IMR-90 (cell line): ENCODE measurements at regions not wholly inside any gene's neighbourhood (a gene's known extent, or its start where the extent isn't known, plus 50 kb on each side); places are given as distances from the start of the nearest gene placed in this dataset.

Source experiments
- ATAC-seq: fragments of 200-7000 bp; cut with Tn5 transposase; 2 replicates; pipeline ENCODE4 v1.9.1; 2020; ENCODE audit warnings: low read depth, mild to moderate bottlenecking, moderate library complexity
- BruUV-seq: library from RNA; stranded (reverse); fragments of 400-500 nt; replicated peaks from 2 replicates; lab custom pipeline; 2021; lab: Mats Ljungman, UMichigan
- CTCF ChIA-PET: fragments of 300-600 bp; formaldehyde crosslinking; extraction: SDS; loops from one replicate; lab custom pipeline; 2021; ENCODE audit warnings: antibody characterized with exemption; lab: Yijun Ruan, JAX
- POLR2A ChIA-PET: fragments of 300-600 bp; sonication (Branson Sonifier 250); formaldehyde crosslinking; loops from one replicate; lab custom pipeline; 2022; ENCODE audit warnings: antibody characterized with exemption; ENCODE audit not compliant: unreplicated experiment; lab: Charles Lee
- DNase-seq: peaks from one replicate; pipeline ENCODE4 v3.0.0; 2013
- H2AFZ ChIP-seq: replicated peaks from 2 replicates; pipeline ENCODE3; 2013; ENCODE audit warnings: low read length, mild to moderate bottlenecking; ENCODE audit not compliant: poor library complexity
- H2AK5ac ChIP-seq: 2 replicates; pipeline ENCODE4 v1.6.1; 2013; ENCODE audit warnings: low read depth, low read length, inconsistent platforms
- H2AK9ac ChIP-seq: replicated peaks from 2 replicates; pipeline ENCODE3; 2013; ENCODE audit warnings: mild to moderate bottlenecking, low read depth, low read length, moderate library complexity; ENCODE audit not compliant: poor library complexity
- H2BK120ac ChIP-seq: 2 replicates; pipeline ENCODE4 v1.6.1; 2013; ENCODE audit warnings: low read depth, low read length, inconsistent platforms
- H2BK15ac ChIP-seq: 3 replicates; pipeline ENCODE4 v1.6.1; 2013; ENCODE audit warnings: low read depth, low read length, inconsistent platforms
- H2BK20ac ChIP-seq: 2 replicates; pipeline ENCODE4 v1.6.1; 2013; ENCODE audit warnings: low read depth, mild to moderate bottlenecking, inconsistent platforms, low read length, moderate library complexity
- H2BK5ac ChIP-seq: 2 replicates; pipeline ENCODE4 v1.6.1; 2013; ENCODE audit warnings: mild to moderate bottlenecking, low read depth, low read length, inconsistent platforms; ENCODE audit not compliant: poor library complexity, severe bottlenecking
- H3K14ac ChIP-seq: replicated peaks from 2 replicates; pipeline ENCODE4 v1.6.1; 2013; ENCODE audit warnings: low read depth, low read length, inconsistent platforms
- H3K18ac ChIP-seq: 2 replicates; pipeline ENCODE4 v1.6.1; 2013; ENCODE audit warnings: low read depth, low read length, control low read depth
- H3K23ac ChIP-seq: 2 replicates; pipeline ENCODE4 v1.6.1; 2013; ENCODE audit warnings: low read depth, low read length, inconsistent platforms
- H3K27ac ChIP-seq: 2 replicates; pipeline ENCODE4 v1.5.1; 2013; ENCODE audit warnings: mild to moderate bottlenecking, control low read depth, low read length; ENCODE audit not compliant: insufficient read depth
- H3K27me3 ChIP-seq: 2 replicates; pipeline ENCODE4 v1.6.1; 2013; ENCODE audit warnings: low read length; ENCODE audit not compliant: control insufficient read depth, insufficient read depth
- H3K36me3 ChIP-seq: 2 replicates; pipeline ENCODE4 v1.6.1; 2013; ENCODE audit warnings: low read length, mixed read lengths; ENCODE audit not compliant: control insufficient read depth, insufficient read depth
- H3K4ac ChIP-seq: 2 replicates; pipeline ENCODE4 v1.6.1; 2013; ENCODE audit warnings: low read depth, low read length, inconsistent platforms
- H3K4me1 ChIP-seq: 2 replicates; pipeline ENCODE4 v1.6.1; 2013; ENCODE audit warnings: low read length, mixed read lengths; ENCODE audit not compliant: control insufficient read depth, insufficient read depth
- H3K4me2 ChIP-seq: 2 replicates; pipeline ENCODE4 v1.6.1; 2013; ENCODE audit warnings: low read depth, mild to moderate bottlenecking, control low read depth, low read length, moderate library complexity
- H3K4me3 ChIP-seq: 2 replicates; pipeline ENCODE4 v1.5.1; 2013; ENCODE audit warnings: low read depth, mild to moderate bottlenecking, control low read depth, low read length, moderate library complexity; ENCODE audit not compliant: insufficient read depth
- H3K56ac ChIP-seq: 2 replicates; pipeline ENCODE4 v1.6.1; 2013; ENCODE audit warnings: low read length, inconsistent platforms; ENCODE audit not compliant: insufficient read depth; ENCODE audit errors: extremely low read depth
- H3K79me1 ChIP-seq, 2 experiments: 2 replicates each; pipeline ENCODE4 v1.6.1; 2013; ENCODE audit warnings: low read length in 2 of 2, inconsistent platforms in 1 of 2, low read depth in 1 of 2
- H3K9ac ChIP-seq: 2 replicates; pipeline ENCODE4 v1.6.1; 2013; ENCODE audit warnings: low read depth, low read length, control low read depth
- H3K9me1 ChIP-seq: 2 replicates; pipeline ENCODE4 v1.6.1; 2013; ENCODE audit warnings: low read length, inconsistent platforms; ENCODE audit not compliant: insufficient read depth
- H3K9me3 ChIP-seq: 2 replicates; pipeline ENCODE4 v1.6.1; 2013; ENCODE audit warnings: low read length; ENCODE audit not compliant: control insufficient read depth, insufficient read depth
- H4K20me1 ChIP-seq: 2 replicates; pipeline ENCODE4 v1.6.1; 2013; ENCODE audit warnings: low read length, inconsistent platforms; ENCODE audit not compliant: insufficient read depth
- H4K5ac ChIP-seq: 2 replicates; pipeline ENCODE4 v1.6.1; 2013; ENCODE audit warnings: mild to moderate bottlenecking, low read depth, low read length, control low read depth
- H4K8ac ChIP-seq, 2 experiments: 2 replicates each; pipeline ENCODE4 v1.6.1; 2013; ENCODE audit warnings: low read depth in 2 of 2, low read length in 2 of 2, control low read depth in 1 of 2, inconsistent platforms in 1 of 2
- H4K91ac ChIP-seq: 2 replicates; pipeline ENCODE4 v1.6.1; 2013; ENCODE audit warnings: low read depth, low read length, inconsistent platforms; ENCODE audit not compliant: insufficient read depth
- BHLHE40 ChIP-seq: fragments of 150-350 bp; IDR thresholded peaks from 2 replicates; pipeline ENCODE4 v1.6.1; 2016; ENCODE audit warnings: mild to moderate bottlenecking, low read depth, low read length
- FOS ChIP-seq: fragments of 150-350 bp; IDR thresholded peaks from 2 replicates; pipeline ENCODE4 v1.6.1; 2016; ENCODE audit warnings: low read depth, low read length
- POLR2A ChIP-seq: IDR thresholded peaks from 2 replicates; pipeline ENCODE4 v1.6.1; 2012; ENCODE audit warnings: mild to moderate bottlenecking, low read depth, low read length
- RAD21 ChIP-seq: IDR thresholded peaks from 2 replicates; pipeline ENCODE4 v1.6.1; 2012; ENCODE audit warnings: low read length, improper control_type of control experiment
- RCOR1 ChIP-seq: IDR thresholded peaks from 2 replicates; pipeline ENCODE4 v1.6.1; 2012; ENCODE audit warnings: mild to moderate bottlenecking, low read length, improper control_type of control experiment; ENCODE audit not compliant: insufficient replicate concordance
- whole genome bisulfite sequencing, 2 experiments: methylation state at CpG; one replicate each; pipeline versions ENCODE4 v1.1.5 to v1.1.7; 2013; ENCODE audit warnings: missing lambda C conversion rate in 2 of 2; ENCODE audit not compliant: insufficient read length in 1 of 2; ENCODE audit errors: extremely low coverage in 2 of 2; 5-methylcytosine and 5-hydroxymethylcytosine counted together
- dilution Hi-C: fragments of 300-500 bp; cut with HindIII; formaldehyde crosslinking; loops from one replicate; pipeline ENCODE4 v1.14.3; 2018; ENCODE audit warnings: low sequenced_read_pairs; ENCODE audit not compliant: unreplicated experiment
- in situ Hi-C: fragments of 300-500 bp; cut with MboI; formaldehyde crosslinking; loops from 3 replicates; pipeline ENCODE4 v1.14.3; 2019; ENCODE audit warnings: low sequenced_read_pairs, inconsistent platforms, mixed read lengths
- intact Hi-C: fragments of 100-400 bp; cut with micrococcal nuclease; formaldehyde crosslinking; loops from 2 replicates; pipeline ENCODE4 v1.10.0; 2022
- TF ChIP-seq, protein P1 (sequence below): conservative IDR thresholded peaks from 2 replicates; pipeline ENCODE4 v1.5.1; 2012; ENCODE audit warnings: mild to moderate bottlenecking, low read depth, low read length, improper control_type of control experiment

DNA sequence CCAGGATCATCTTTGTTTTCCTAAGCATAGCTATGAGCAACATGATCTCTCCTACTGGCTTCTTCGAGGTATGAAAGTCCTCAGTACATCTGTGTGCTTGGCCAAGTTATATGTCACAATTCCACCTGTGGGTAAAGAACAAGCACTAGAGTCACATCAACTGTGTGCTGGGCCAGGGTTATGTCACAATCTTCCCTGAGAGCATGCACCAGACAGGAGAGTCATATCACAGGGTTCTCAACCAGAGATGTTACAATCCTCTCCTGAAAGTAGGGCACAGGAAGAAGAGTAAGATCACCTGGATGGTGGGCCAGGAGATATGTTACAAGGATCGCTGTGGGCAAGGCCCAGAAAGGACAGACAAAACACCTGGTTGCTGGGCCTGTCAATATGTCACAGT lies 143.7 kb downstream of the ZNF675 start:
- Histone ChIP-seq H2AK9ac (no peak overlapping the region), H3K9me1 (no peaks in the 10 kb centered on the region), H3K18ac (no peak overlapping the region), H3K14ac (no peak overlapping the region), H2AK5ac (no peak overlapping the region), H4K5ac (no peak overlapping the region), H4K20me1 (no peaks in the 10 kb centered on the region), H3K79me1 (no peaks in the 10 kb centered on the region), H3K4me2 (no peak overlapping the region), H2BK20ac (no peak overlapping the region), H3K4me1 (no peaks in the 10 kb centered on the region), H4K91ac (no peak overlapping the region), H3K56ac (no peak overlapping the region), H3K9ac (no peak overlapping the region), H4K8ac (no peak overlapping the region), H2BK5ac (no peak overlapping the region), H3K4me3 (no peak overlapping the region), H3K9me3 (peaks cover 34% of the 10 kb centered on the region), H2BK120ac (no peak overlapping the region), H3K27ac (no peak overlapping the region), H3K23ac (no peak overlapping the region), H2AFZ (no peak overlapping the region), H2BK15ac (no peak overlapping the region), H3K36me3 (no peaks in the 10 kb centered on the region), H3K4ac (no peak overlapping the region), H3K27me3 (no peaks in the 10 kb centered on the region)
- intact Hi-C loops: no loop called here
- TF ChIP-seq RAD21 (no peak), RCOR1 (no peak), FOS (no peak), BHLHE40 (no peak), POLR2A (no peak)
- TF ChIP-seq, protein P1, sequence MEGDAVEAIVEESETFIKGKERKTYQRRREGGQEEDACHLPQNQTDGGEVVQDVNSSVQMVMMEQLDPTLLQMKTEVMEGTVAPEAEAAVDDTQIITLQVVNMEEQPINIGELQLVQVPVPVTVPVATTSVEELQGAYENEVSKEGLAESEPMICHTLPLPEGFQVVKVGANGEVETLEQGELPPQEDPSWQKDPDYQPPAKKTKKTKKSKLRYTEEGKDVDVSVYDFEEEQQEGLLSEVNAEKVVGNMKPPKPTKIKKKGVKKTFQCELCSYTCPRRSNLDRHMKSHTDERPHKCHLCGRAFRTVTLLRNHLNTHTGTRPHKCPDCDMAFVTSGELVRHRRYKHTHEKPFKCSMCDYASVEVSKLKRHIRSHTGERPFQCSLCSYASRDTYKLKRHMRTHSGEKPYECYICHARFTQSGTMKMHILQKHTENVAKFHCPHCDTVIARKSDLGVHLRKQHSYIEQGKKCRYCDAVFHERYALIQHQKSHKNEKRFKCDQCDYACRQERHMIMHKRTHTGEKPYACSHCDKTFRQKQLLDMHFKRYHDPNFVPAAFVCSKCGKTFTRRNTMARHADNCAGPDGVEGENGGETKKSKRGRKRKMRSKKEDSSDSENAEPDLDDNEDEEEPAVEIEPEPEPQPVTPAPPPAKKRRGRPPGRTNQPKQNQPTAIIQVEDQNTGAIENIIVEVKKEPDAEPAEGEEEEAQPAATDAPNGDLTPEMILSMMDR: no peak
- ChIA-PET POLR2A (interaction anchor here (0.6 kb wide), 1 partner anchor 29 kb away, joined by 3 read pairs; no protein-coding TSS in a partner anchor), CTCF (no interaction called here)
- WGBS, 2 experiments: 20% methylated on average over 1 of the region's 2 CpGs; no CpG with 5 or more reads in 1 of the 2 experiments
- no peak for DNase-seq
- no TSS peak for BruUV-seq
- in situ Hi-C loops: no loop called here
- no peak for ATAC-seq
- dilution Hi-C loops: no loop called here
